Naive thymus-derived CD8-positive, alpha-beta T cell (primary cell): ENCODE measurements at regions not wholly inside any gene's neighbourhood (a gene's known extent, or its start where the extent isn't known, plus 50 kb on each side); places are given as distances from the start of the nearest gene placed in this dataset.

ENCODE experiments used
- ATAC-seq, 2 donors: fragments of 150-1000 bp; cut with Tn5 transposase in 1 of 2; sonication (Bioruptor Pico), chemical (Tn5 transposase) in 1 of 2; 1 replicate in 1 of 2; 2 replicates in 1 of 2; pipeline ENCODE4 v1.10.0; 2021; ENCODE audit warnings: mild to moderate bottlenecking in 2 of 2, moderate library complexity in 2 of 2
- POLR2A ChIA-PET: fragments of 350-600 bp; sonication (Branson Sonifier 250); formaldehyde crosslinking; loops from one replicate; lab custom pipeline; 2021; ENCODE audit warnings: antibody characterized with exemption; lab: Charles Lee
- DNase-seq, 10 donors: peaks; one replicate each; pipeline versions ENCODE4 v3.0.0 to v3.0.0-alpha.2; 2020 to 2022
- H3K27ac Mint-ChIP-seq, 10 donors: one replicate each; pipeline ENCODE4 v1.8.0; 2020 to 2022; ENCODE audit warnings: mild to moderate bottlenecking in 10 of 10, mixed read lengths in 10 of 10, moderate library complexity in 4 of 10, inconsistent platforms in 1 of 10
- H3K27me3 Mint-ChIP-seq, 5 donors: one replicate each; pipeline ENCODE4 v1.8.0; 2021 to 2022; ENCODE audit warnings: mixed read lengths in 5 of 5
- H3K36me3 Mint-ChIP-seq, 3 donors: one replicate each; pipeline ENCODE4 v1.8.0; 2020 to 2022; ENCODE audit warnings: mixed read lengths in 3 of 3, mild to moderate bottlenecking in 2 of 3, inconsistent platforms in 1 of 3
- H3K4me1 Mint-ChIP-seq, 4 donors: one replicate each; pipeline ENCODE4 v1.8.0; 2021 to 2022; ENCODE audit warnings: mixed read lengths in 4 of 4
- H3K4me3 Mint-ChIP-seq, 10 donors: one replicate each; pipeline ENCODE4 v1.8.0; 2020 to 2022; ENCODE audit warnings: mild to moderate bottlenecking in 10 of 10, mixed read lengths in 10 of 10, moderate library complexity in 6 of 10, inconsistent platforms in 1 of 10
- H3K9me3 Mint-ChIP-seq, 9 donors: one replicate each; pipeline ENCODE4 v1.8.0; 2020 to 2022; ENCODE audit warnings: mixed read lengths in 9 of 9, mild to moderate bottlenecking in 3 of 9, inconsistent platforms in 1 of 9, moderate library complexity in 1 of 9

GRCh38 chr21:36547464-36547863, 67.5 kb upstream of the CLDN14 start:
- Mint-ChIP-seq H3K9me3 (no peaks in the 10 kb centered on the region), H3K27me3 (peaks cover 6 to 25% (median 9%) of the 10 kb centered on the region in 5 donors), H3K27ac (no peak overlapping the region), H3K4me3 (no peak overlapping the region), H3K4me1 (no peaks in the 10 kb centered on the region), H3K36me3 (no peaks in the 10 kb centered on the region)
- ATAC-seq: no peak
- DNase-seq: no peak
- POLR2A ChIA-PET: no interaction called here

GRCh38 chr21:36548866-36549265, 68.9 kb upstream of the CLDN14 start:
- Mint-ChIP-seq H3K36me3 (no peaks in the 10 kb centered on the region), H3K9me3 (no peaks in the 10 kb centered on the region), H3K4me1 (no peaks in the 10 kb centered on the region), H3K4me3 (no peak overlapping the region), H3K27ac (no peak overlapping the region), H3K27me3 (peaks cover 2 to 22% (median 9%) of the 10 kb centered on the region in 5 donors)
- POLR2A ChIA-PET: interaction anchor here (0.5 to 0.6 kb wide), 2 partner anchors 208 to 495 kb away, joined by 4 read pairs; no protein-coding TSS in a partner anchor
- DNase-seq: no peak
- ATAC-seq: no peak

- DNase-seq (no peak), ATAC-seq (no peak)
- POLR2A ChIA-PET: interaction anchor here (0.5 kb wide), 1 partner anchor 494 kb away, joined by 4 read pairs; no protein-coding TSS in a partner anchor
- H3K27ac Mint-ChIP-seq: no peak overlapping the region
- H3K4me1 Mint-ChIP-seq: no peaks in the 10 kb centered on the region
- no peaks in the 10 kb centered on the region for H3K9me3 Mint-ChIP-seq
- peaks cover 2 to 19% (median 9%) of the 10 kb centered on the region in 5 donors for H3K27me3 Mint-ChIP-seq
- no peak overlapping the region for H3K4me3 Mint-ChIP-seq
- H3K36me3 Mint-ChIP-seq: no peaks in the 10 kb centered on the region
Measured at GRCh38 chr21:36549470-36549869, 69.5 kb upstream of the CLDN14 start.

GRCh38 chr21:36550761-36551160, 70.8 kb upstream of the CLDN14 start:
- H3K27ac Mint-ChIP-seq: no peak overlapping the region

DNA sequence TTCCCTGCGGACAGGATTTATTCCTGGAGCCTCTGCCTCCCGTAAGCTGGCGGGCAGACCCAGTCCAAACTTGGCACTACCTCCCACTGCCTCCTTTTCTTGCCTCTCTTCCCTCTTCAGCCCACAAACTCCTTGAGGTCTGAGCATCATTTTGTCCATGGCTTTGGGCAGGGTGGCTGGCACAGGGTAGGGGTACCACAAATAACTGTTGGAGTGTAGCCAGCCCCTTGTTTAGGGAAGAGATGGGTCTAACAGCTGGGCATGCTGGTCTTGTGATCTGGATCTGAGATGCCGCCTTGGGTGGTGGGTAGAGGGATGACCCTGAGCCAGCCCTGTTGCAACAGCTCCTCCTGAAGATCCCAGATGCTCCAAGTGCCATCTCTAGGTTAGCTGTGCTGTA, 71.4 kb upstream of the CLDN14 start:
- Mint-ChIP-seq H3K9me3 (no peaks in the 10 kb centered on the region), H3K4me3 (no peak overlapping the region), H3K27me3 (peaks cover 2 to 20% (median 10%) of the 10 kb centered on the region in 5 donors), H3K36me3 (no peaks in the 10 kb centered on the region), H3K4me1 (no peaks in the 10 kb centered on the region), H3K27ac (no peak overlapping the region)
- POLR2A ChIA-PET: no interaction called here
- DNase-seq (no peak), ATAC-seq (no peak)

More at GRCh38 chr21:36550761-36551160, 70.8 kb upstream of the CLDN14 start:
- POLR2A ChIA-PET: no interaction called here
- H3K4me3 Mint-ChIP-seq: no peak overlapping the region
- no peaks in the 10 kb centered on the region for H3K4me1 Mint-ChIP-seq
- H3K9me3 Mint-ChIP-seq: no peaks in the 10 kb centered on the region
- peaks cover 2 to 17% (median 9%) of the 10 kb centered on the region in 5 donors for H3K27me3 Mint-ChIP-seq
- no peaks in the 10 kb centered on the region for H3K36me3 Mint-ChIP-seq
- DNase-seq (no peak), ATAC-seq (no peak)

DNA sequence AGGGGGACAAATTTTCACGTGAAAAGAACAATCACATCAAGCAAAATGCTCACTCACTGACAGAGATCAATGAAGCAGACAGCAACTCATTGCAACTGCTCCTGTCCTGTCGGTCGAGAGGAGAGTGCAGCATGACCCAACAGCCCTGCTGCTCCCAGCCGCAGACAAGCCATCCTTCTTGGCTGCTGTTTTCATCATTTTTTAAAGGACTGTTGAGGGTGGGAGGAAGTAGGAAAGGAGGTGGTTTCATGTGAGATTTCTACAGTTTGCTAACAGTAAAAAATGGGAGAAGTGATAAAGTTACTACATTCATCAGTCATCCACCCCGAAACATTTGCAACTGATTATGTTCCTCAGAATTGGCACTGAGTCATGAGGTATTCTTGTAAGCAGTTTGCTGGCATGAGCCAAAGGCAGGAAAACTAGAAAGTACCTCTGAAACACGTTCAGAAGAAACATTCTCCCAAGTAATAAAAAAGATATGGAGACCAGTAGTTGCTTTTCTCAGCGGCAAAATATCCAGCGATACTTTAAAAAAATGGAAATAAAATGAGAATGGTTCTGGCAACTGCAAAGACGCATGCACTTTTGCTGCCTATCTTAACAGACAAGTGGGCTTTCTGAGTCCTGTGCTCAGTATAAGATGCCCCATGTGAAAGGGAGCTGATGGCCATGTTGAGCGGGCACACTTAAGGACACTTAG, 72.0 kb upstream of the CLDN14 start:
- peaks cover 0 to 4% (median 0%) of the 10 kb centered on the region in 3 donors for H3K36me3 Mint-ChIP-seq
- H3K4me3 Mint-ChIP-seq: no peak overlapping the region
- peaks cover 0 to 3% (median 0%) of the 10 kb centered on the region in 9 donors for H3K9me3 Mint-ChIP-seq
- H3K27ac Mint-ChIP-seq: no peak overlapping the region
- ATAC-seq (no peak), DNase-seq (no peak)
- H3K4me1 Mint-ChIP-seq: no peaks in the 10 kb centered on the region
- H3K27me3 Mint-ChIP-seq: peaks cover 4 to 26% (median 16%) of the 10 kb centered on the region in 5 donors
- POLR2A ChIA-PET: no interaction called here

DNA sequence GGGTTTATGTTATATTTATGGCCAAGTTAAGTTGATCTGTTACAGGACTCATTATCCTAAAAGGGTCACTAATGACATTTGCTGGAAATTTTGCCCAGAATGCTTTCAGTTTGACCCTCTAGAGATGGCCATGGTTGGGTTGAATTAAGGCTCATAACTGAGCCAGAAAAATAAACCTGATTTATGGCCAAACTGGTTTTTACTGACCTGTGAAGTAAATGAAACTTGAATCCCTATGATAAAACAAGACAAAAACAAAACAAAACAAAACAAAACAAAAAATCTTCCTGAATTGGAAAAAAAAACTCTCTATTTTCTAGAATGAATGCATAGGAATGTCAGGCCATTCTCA, 72.5 kb upstream of the CLDN14 start:
- H3K4me1 Mint-ChIP-seq: no peaks in the 10 kb centered on the region
- H3K27ac Mint-ChIP-seq: no peak overlapping the region
- no peak for DNase-seq
- POLR2A ChIA-PET: no interaction called here
- ATAC-seq: no peak
- H3K36me3 Mint-ChIP-seq: peaks cover 0 to 6% (median 0%) of the 10 kb centered on the region in 3 donors
- H3K27me3 Mint-ChIP-seq: peaks cover 6 to 27% (median 19%) of the 10 kb centered on the region in 5 donors
- H3K9me3 Mint-ChIP-seq: peaks cover 0 to 5% (median 0%) of the 10 kb centered on the region in 9 donors
- H3K4me3 Mint-ChIP-seq: no peak overlapping the region

GRCh38 chr21:36553406-36553805, 73.5 kb upstream of the CLDN14 start:
- peaks cover 0 to 9% (median 0%) of the 10 kb centered on the region in 3 donors for H3K36me3 Mint-ChIP-seq
- peaks cover 0 to 9% (median 0%) of the 10 kb centered on the region in 9 donors for H3K9me3 Mint-ChIP-seq
- DNase-seq: no peak
- H3K27ac Mint-ChIP-seq: no peak overlapping the region
- no peak for ATAC-seq
- POLR2A ChIA-PET: no interaction called here
- H3K4me3 Mint-ChIP-seq: no peak overlapping the region
- H3K27me3 Mint-ChIP-seq: peaks cover 9 to 21% (median 15%) of the 10 kb centered on the region in 5 donors
- H3K4me1 Mint-ChIP-seq: no peaks in the 10 kb centered on the region

DNA sequence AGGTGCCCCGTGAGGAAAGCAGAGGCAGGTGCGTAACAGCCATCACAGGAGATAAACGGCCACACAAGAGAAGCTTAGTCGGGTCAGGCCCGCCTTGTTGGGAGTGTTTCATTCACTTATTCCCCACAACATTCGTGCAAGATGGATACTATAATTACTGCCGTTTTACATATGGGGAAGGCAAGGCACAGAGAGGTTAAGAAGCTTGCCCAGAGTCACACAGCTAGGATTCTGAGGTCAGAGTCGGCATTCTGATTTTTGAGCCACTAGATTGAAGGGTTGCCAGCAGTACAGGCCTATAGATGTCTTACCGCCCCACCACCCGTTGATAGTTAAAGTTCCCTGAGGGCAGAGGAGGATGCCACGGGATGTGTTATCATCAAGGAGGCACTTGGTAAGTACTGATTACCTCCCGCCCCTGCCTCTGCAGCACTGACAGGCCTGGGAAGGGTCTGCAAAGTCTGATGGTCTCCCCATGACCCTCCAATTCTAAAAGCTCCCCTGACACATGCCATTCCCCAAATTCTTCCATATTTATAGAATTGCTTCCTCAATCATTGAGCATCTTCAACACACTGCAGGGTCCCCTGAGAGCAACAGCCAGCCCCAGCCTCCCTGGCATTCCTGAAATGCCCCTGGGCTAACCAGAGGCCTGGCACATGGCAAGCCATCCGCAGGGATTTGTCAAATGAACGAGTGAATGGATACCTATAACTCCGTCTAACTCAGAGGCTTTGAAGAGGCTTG, 74.7 kb upstream of the CLDN14 start:
- peaks cover 0 to 9% (median 0%) of the 10 kb centered on the region in 3 donors for H3K36me3 Mint-ChIP-seq
- peaks cover 9 to 21% (median 11%) of the 10 kb centered on the region in 5 donors for H3K27me3 Mint-ChIP-seq
- no peaks in the 10 kb centered on the region for H3K4me1 Mint-ChIP-seq
- H3K4me3 Mint-ChIP-seq: no peak overlapping the region
- no peak overlapping the region for H3K27ac Mint-ChIP-seq
- DNase-seq (no peak), ATAC-seq (no peak)
- POLR2A ChIA-PET: no interaction called here
- peaks cover 0 to 9% (median 0%) of the 10 kb centered on the region in 9 donors for H3K9me3 Mint-ChIP-seq

DNA sequence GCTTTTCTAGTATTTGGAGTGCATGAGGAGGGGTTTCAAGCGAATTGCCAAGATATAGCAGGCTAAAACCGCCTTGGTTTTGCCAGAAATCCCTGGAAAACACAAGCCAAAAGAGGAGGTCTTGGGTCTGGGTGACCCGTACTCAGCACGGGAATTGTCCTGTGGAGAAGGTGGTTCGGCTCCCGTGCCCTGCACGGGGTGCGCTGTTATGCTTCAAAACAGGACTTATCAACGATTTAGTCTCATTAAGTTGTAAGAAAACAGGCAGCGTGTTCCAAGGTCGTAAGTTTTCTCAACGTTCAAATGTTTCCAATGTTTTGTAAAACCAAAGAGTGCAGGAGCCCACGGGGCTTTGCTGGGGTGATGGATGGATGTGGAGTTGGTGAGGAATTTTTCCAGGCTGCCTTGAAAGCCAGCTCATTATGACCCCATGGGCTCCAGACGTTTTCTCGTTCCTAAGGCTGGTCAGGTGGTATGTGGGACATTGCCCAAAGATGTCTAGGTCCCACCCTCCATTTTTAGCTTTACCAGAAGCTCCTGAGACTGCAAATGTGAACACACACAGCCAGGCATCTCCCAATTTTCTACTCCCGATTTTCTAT, 75.4 kb upstream of the CLDN14 start:
- peaks cover 0 to 9% (median 0%) of the 10 kb centered on the region in 3 donors for H3K36me3 Mint-ChIP-seq
- H3K9me3 Mint-ChIP-seq: peaks cover 0 to 9% (median 0%) of the 10 kb centered on the region in 9 donors
- POLR2A ChIA-PET: no interaction called here
- no peak for ATAC-seq
- H3K27me3 Mint-ChIP-seq: peaks cover 7 to 21% (median 9%) of the 10 kb centered on the region in 5 donors
- no peaks in the 10 kb centered on the region for H3K4me1 Mint-ChIP-seq
- H3K4me3 Mint-ChIP-seq: no peak overlapping the region
- H3K27ac Mint-ChIP-seq: no peak overlapping the region
- DNase-seq: no peak

GRCh38 chr21:36557316-36557715, 77.4 kb upstream of the CLDN14 start:
- Mint-ChIP-seq H3K27me3 (peaks cover 10 to 21% (median 13%) of the 10 kb centered on the region in 5 donors), H3K27ac (no peak overlapping the region), H3K4me3 (no peak overlapping the region), H3K36me3 (peaks cover 0 to 9% (median 0%) of the 10 kb centered on the region in 3 donors), H3K4me1 (no peaks in the 10 kb centered on the region), H3K9me3 (peaks cover 0 to 9% (median 0%) of the 10 kb centered on the region in 9 donors)
- DNase-seq (no peak), ATAC-seq (no peak)
- POLR2A ChIA-PET: no interaction called here

DNA sequence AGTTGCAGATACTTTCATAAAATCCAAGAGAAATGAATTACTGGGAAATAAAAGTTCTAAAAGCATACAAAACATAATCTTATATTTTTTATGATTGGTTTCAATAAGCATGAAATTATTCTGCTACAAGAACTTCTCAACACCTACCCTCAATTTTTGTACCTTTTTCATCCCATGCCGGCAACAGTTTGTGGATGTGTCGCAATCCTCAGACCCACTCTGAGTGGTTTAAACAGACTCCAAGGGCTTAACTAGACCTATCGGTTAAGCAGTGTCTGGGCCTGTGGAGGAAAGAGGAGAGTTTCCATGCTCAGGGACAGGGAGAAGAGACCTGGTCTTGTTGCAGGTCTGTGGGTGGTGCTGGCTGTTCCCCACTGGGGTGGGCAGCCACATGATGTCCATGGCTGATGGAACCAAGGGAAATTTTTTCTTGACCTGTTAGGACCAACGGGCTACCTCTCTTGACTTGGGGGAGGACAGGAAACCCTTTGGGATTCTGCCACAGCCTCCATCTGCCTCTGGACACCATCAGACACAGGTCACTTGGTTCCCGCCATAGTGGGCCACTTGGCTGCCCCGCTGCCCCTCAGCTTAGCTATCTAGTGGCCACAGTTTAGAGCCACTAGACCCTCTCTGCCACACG, 81.1 kb upstream of the CLDN14 start:
- POLR2A ChIA-PET: interaction anchor here (0.6 kb wide), 1 partner anchor 25 kb away, joined by 4 read pairs; no protein-coding TSS in a partner anchor
- Mint-ChIP-seq H3K4me3 (no peak overlapping the region), H3K27ac (no peak overlapping the region), H3K4me1 (no peaks in the 10 kb centered on the region), H3K9me3 (peaks cover 0 to 9% (median 0%) of the 10 kb centered on the region in 9 donors), H3K36me3 (peaks cover 0 to 13% (median 0%) of the 10 kb centered on the region in 3 donors), H3K27me3 (peaks cover 15 to 29% (median 21%) of the 10 kb centered on the region in 5 donors)
- DNase-seq (no peak), ATAC-seq (no peak)
